Chondrocyte (in vitro differentiated cells): ENCODE measurements at regions not wholly inside any gene's neighbourhood (a gene's known extent, or its start where the extent isn't known, plus 50 kb on each side); places are given as distances from the start of the nearest gene placed in this dataset.

Experiments used
- DNase-seq: peaks from one replicate; pipeline ENCODE4 v3.0.0; 2021; ENCODE audit warnings: mixed read lengths, low spot score
- H3K27ac Mint-ChIP-seq: one replicate; pipeline ENCODE4 v1.8.0; 2021; ENCODE audit warnings: mild to moderate bottlenecking, moderate library complexity, mixed read lengths; ENCODE audit not compliant: unreplicated experiment
- H3K27me3 Mint-ChIP-seq: 2 replicates; pipeline ENCODE4 v1.8.0; 2021; ENCODE audit warnings: low read depth, mixed read lengths
- H3K36me3 Mint-ChIP-seq: 2 replicates; pipeline ENCODE4 v1.8.0; 2021; ENCODE audit warnings: low read depth, mixed read lengths
- H3K4me1 Mint-ChIP-seq: 2 replicates; pipeline ENCODE4 v1.8.0; 2021; ENCODE audit warnings: low read depth, mild to moderate bottlenecking, mixed read lengths
- H3K4me3 Mint-ChIP-seq: one replicate; pipeline ENCODE4 v1.8.0; 2021; ENCODE audit warnings: mild to moderate bottlenecking, moderate library complexity, mixed read lengths; ENCODE audit not compliant: unreplicated experiment
- H3K9me3 Mint-ChIP-seq: 2 replicates; pipeline ENCODE4 v1.8.0; 2021; ENCODE audit warnings: low read depth, mixed read lengths
- CTCF ChIP-seq: fragments of 200-600 bp; sonication (generic); IDR thresholded peaks from 2 replicates; pipeline ENCODE4 v1.5.0; 2021; ENCODE audit warnings: antibody characterized with exemption, mild to moderate bottlenecking, moderate library complexity

DNA sequence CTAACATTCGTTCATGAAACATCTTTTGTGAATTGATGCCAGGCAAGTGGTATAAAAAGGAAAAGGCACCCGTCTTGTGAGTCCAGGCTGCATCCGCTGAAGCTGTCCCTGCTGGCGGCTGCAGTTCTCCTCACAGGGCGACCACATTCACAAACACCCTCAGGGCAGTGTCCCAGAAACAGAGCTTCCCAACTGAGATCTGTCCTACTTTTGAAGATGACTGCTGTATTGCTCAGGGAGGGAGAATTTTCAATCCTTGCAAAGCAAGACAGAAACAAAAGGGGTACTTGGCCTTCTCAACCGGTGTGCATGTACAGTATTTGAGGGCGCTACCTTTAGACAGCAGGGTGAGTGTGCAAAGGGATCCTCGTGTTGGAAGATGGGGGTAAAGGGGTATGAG is 316.1 kb downstream of the GADD45G start:
- no peak overlapping the region for H3K4me3 Mint-ChIP-seq
- DNase-seq: no peak

DNA sequence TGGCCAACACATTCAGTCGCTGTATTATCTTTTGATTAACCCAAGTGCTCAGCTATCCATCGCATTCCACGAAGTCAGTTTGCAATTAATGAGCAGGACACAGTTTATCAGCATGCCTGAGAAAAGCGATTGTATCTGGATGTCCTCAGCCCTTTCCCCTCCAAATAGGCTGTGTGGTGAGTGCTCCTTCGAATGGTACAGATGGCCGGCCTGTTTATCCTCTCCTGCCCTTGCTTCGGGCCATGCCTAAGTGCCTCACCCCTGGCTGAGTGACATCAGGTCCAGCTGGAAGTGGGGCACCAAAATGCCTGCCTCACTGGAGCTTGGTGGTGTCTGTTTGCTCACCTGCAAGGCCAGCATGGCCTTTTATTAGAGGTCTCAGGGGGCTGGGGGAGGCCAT is 317.3 kb downstream of the GADD45G start:
- Mint-ChIP-seq H3K36me3 (no peaks in the 10 kb centered on the region), H3K4me3 (no peak overlapping the region)

More for the DNA sequence above, 316.1 kb downstream of the GADD45G start:
- Mint-ChIP-seq H3K27me3 (no peaks in the 10 kb centered on the region), H3K9me3 (no peaks in the 10 kb centered on the region), H3K27ac (no peak overlapping the region), H3K4me1 (peaks cover 39% of the 10 kb centered on the region), H3K36me3 (no peaks in the 10 kb centered on the region)
- TF ChIP-seq CTCF: no peak

DNA sequence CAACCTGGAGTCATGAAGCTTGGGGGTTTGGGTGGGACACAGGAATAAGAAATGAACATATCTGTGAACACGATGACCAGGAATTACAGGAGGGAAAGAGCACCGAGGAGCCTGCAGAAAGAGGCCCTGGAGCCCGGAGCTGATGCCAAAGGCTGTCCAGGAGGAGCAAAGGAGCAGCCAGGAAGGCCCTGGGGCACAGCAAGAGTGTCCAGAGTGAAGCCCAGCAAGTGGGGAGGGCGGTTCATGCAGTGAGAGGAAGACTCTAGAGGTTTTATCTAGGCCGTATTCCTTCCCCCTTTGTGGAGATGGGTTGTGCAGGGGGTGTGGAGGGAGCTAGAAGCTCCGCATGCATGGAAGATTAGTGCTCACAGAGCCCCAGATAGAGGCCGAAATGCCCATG is 318.4 kb downstream of the GADD45G start:
- TF ChIP-seq CTCF: no peak
- H3K4me1 Mint-ChIP-seq: peaks cover 36% of the 10 kb centered on the region
- no peak overlapping the region for H3K27ac Mint-ChIP-seq
- no peak for DNase-seq
- no peaks in the 10 kb centered on the region for H3K9me3 Mint-ChIP-seq
- H3K27me3 Mint-ChIP-seq: no peaks in the 10 kb centered on the region
- no peak overlapping the region for H3K4me3 Mint-ChIP-seq
- H3K36me3 Mint-ChIP-seq: no peaks in the 10 kb centered on the region

More for the DNA sequence above, 317.3 kb downstream of the GADD45G start:
- Mint-ChIP-seq H3K4me1 (peaks cover 37% of the 10 kb centered on the region), H3K9me3 (no peaks in the 10 kb centered on the region), H3K27ac (no peak overlapping the region), H3K27me3 (no peaks in the 10 kb centered on the region)
- no peak for TF ChIP-seq CTCF
- DNase-seq: no peak

DNA sequence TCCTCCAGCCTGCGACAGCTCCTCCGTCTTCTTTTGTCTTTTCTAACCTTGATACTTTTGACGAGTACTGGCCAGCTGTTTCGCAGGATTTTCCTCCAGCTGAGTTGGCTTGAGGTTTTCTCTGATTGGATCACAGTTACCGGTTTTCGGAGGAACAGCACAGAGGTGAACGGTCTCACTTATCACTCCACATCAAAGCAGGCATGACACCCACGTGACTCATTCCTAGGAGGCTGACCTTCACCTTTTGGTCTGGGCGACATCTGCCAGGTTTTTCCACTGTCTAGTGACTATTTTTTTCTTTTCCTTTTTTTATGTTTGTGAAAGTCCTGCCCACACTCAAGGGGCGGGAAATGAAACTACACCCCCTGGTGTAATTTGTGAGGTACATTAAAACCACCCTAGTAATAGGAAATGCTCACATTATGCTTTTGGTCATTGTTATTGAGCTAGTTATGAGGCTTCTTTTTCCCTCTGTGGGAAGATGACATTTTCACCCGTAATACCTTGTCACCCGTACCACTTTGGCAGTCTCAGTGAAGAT is 319.2 kb downstream of the GADD45G start:
- H3K27ac Mint-ChIP-seq: no peak overlapping the region
- H3K4me1 Mint-ChIP-seq: peaks cover 36% of the 10 kb centered on the region
- peak; percentile 28 for TF ChIP-seq CTCF
- H3K27me3 Mint-ChIP-seq: no peaks in the 10 kb centered on the region
- DNase-seq: no peak
- no peaks in the 10 kb centered on the region for H3K9me3 Mint-ChIP-seq
- H3K4me3 Mint-ChIP-seq: no peak overlapping the region
- H3K36me3 Mint-ChIP-seq: no peaks in the 10 kb centered on the region

GRCh38 chr9:89924611-89925010 is 319.8 kb downstream of the GADD45G start:
- Mint-ChIP-seq H3K27me3 (no peaks in the 10 kb centered on the region), H3K27ac (no peak overlapping the region), H3K4me1 (peaks cover 39% of the 10 kb centered on the region), H3K4me3 (no peak overlapping the region), H3K9me3 (no peaks in the 10 kb centered on the region), H3K36me3 (no peaks in the 10 kb centered on the region)
- no peak for TF ChIP-seq CTCF
- no peak for DNase-seq
